Osteocyte (in vitro differentiated cells): ENCODE measurements at regions not wholly inside any gene's neighbourhood (a gene's known extent, or its start where the extent isn't known, plus 50 kb on each side); places are given as distances from the start of the nearest gene placed in this dataset.

Experiments used
- DNase-seq: peaks from one replicate; pipeline ENCODE4 v3.0.0; 2021; ENCODE audit warnings: mixed read lengths; ENCODE audit not compliant: unreplicated experiment; ENCODE audit errors: extremely low spot score
- H3K27ac Mint-ChIP-seq: one replicate; pipeline ENCODE4 v1.8.0; 2021; ENCODE audit warnings: mild to moderate bottlenecking, mixed read lengths; ENCODE audit not compliant: unreplicated experiment
- H3K27me3 Mint-ChIP-seq: one replicate; pipeline ENCODE4 v1.8.0; 2021; ENCODE audit warnings: mixed read lengths; ENCODE audit not compliant: unreplicated experiment
- H3K36me3 Mint-ChIP-seq: one replicate; pipeline ENCODE4 v1.8.0; 2021; ENCODE audit warnings: mixed read lengths; ENCODE audit not compliant: unreplicated experiment
- H3K4me1 Mint-ChIP-seq: one replicate; pipeline ENCODE4 v1.8.0; 2021; ENCODE audit warnings: mixed read lengths; ENCODE audit not compliant: unreplicated experiment
- H3K4me3 Mint-ChIP-seq: one replicate; pipeline ENCODE4 v1.8.0; 2021; ENCODE audit warnings: mild to moderate bottlenecking, moderate library complexity, mixed read lengths; ENCODE audit not compliant: unreplicated experiment
- H3K9me3 Mint-ChIP-seq: one replicate; pipeline ENCODE4 v1.8.0; 2021; ENCODE audit warnings: mixed read lengths; ENCODE audit not compliant: unreplicated experiment
- TF ChIP-seq, protein P1 (sequence below): fragments of 200-600 bp; sonication (generic); IDR thresholded peaks from 2 replicates; pipeline ENCODE4 v1.5.0; 2021; ENCODE audit warnings: antibody characterized with exemption, mild to moderate bottlenecking, moderate library complexity

DNA sequence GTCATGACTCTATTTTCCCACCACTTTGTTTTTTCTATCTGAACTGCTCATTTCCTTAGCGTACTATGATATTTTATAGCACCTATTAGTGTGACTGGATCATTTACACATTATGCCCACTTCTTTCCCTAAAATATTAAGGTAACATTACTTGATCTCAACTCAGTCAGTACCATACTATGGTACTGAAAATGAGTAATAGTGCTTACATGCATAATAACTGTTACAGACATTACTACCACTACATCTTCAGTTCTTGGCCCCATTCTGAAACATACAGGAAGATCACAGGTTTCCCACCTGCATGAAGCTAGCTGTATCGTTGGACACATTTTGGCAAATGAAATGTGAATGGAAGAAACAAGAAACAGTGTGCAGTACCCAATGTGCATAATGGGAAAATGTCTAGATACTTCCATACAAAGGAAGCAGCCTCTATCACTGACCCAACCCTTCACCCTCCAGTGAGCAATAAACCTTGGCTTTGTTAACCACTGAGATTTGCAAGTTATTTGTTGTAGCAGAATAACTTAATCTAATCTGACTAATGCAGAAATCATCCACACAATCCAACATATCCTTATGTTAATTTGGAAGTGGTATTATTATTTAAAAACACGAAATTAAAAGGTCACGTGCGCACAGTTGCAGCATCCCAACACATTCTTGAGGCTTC is 108.6 kb upstream of the DOK5 start:
- no peaks in the 10 kb centered on the region for H3K9me3 Mint-ChIP-seq
- no peak for DNase-seq
- no peak overlapping the region for H3K4me3 Mint-ChIP-seq
- no peak overlapping the region for H3K27ac Mint-ChIP-seq
- H3K36me3 Mint-ChIP-seq: no peaks in the 10 kb centered on the region
- H3K27me3 Mint-ChIP-seq: peaks cover 44% of the 10 kb centered on the region
- TF ChIP-seq, protein P1, sequence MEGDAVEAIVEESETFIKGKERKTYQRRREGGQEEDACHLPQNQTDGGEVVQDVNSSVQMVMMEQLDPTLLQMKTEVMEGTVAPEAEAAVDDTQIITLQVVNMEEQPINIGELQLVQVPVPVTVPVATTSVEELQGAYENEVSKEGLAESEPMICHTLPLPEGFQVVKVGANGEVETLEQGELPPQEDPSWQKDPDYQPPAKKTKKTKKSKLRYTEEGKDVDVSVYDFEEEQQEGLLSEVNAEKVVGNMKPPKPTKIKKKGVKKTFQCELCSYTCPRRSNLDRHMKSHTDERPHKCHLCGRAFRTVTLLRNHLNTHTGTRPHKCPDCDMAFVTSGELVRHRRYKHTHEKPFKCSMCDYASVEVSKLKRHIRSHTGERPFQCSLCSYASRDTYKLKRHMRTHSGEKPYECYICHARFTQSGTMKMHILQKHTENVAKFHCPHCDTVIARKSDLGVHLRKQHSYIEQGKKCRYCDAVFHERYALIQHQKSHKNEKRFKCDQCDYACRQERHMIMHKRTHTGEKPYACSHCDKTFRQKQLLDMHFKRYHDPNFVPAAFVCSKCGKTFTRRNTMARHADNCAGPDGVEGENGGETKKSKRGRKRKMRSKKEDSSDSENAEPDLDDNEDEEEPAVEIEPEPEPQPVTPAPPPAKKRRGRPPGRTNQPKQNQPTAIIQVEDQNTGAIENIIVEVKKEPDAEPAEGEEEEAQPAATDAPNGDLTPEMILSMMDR: no peak
- no peaks in the 10 kb centered on the region for H3K4me1 Mint-ChIP-seq

DNA sequence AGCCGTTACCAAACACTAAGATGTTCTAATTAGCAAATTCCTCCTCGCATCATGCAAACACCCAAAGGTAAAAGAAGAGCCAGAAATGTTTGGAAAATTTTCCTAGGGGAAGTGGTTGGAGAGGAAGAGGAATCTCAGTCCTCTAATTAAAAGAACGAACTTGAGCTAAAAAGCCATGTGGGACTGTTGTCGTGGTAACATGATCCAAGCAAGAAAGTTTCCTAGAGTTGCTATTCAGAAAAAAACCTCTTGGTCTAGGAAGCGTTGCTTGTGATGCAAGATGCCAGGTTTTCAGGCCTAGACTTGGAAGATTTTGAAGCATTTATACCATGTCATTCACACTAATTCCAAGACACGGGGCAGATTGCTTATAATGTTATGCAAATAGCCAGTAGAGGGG is 106.8 kb upstream of the DOK5 start:
- no peak for DNase-seq
- H3K36me3 Mint-ChIP-seq: no peaks in the 10 kb centered on the region
- TF ChIP-seq, protein P1: no peak
- no peak overlapping the region for H3K27ac Mint-ChIP-seq
- no peaks in the 10 kb centered on the region for H3K4me1 Mint-ChIP-seq
- H3K4me3 Mint-ChIP-seq: no peak overlapping the region
- H3K27me3 Mint-ChIP-seq: peaks cover 61% of the 10 kb centered on the region
- no peaks in the 10 kb centered on the region for H3K9me3 Mint-ChIP-seq

DNA sequence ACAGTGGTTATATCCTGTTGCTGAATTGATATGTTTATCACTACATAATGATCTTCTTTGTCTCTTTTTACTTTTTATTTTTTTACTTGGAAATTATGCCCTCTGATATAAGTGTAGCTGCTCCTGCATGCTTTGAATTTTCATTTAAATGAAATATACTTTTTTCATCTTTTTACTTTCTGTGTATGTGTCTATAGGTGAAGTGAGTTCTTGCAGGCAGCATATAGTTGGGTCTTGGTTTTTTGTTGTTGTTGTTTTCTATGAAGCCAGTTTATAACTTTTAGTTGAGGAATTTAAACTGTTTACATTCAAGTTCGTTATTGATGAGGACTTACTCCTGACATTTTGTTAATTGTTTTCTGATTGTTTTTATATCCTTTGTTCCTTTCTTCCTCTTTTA is 103.1 kb upstream of the DOK5 start:
- Mint-ChIP-seq H3K9me3 (no peaks in the 10 kb centered on the region), H3K36me3 (no peaks in the 10 kb centered on the region), H3K27ac (no peak overlapping the region), H3K4me1 (no peaks in the 10 kb centered on the region), H3K4me3 (no peak overlapping the region), H3K27me3 (peaks cover 43% of the 10 kb centered on the region)
- DNase-seq: no peak
- TF ChIP-seq, protein P1: no peak

DNA sequence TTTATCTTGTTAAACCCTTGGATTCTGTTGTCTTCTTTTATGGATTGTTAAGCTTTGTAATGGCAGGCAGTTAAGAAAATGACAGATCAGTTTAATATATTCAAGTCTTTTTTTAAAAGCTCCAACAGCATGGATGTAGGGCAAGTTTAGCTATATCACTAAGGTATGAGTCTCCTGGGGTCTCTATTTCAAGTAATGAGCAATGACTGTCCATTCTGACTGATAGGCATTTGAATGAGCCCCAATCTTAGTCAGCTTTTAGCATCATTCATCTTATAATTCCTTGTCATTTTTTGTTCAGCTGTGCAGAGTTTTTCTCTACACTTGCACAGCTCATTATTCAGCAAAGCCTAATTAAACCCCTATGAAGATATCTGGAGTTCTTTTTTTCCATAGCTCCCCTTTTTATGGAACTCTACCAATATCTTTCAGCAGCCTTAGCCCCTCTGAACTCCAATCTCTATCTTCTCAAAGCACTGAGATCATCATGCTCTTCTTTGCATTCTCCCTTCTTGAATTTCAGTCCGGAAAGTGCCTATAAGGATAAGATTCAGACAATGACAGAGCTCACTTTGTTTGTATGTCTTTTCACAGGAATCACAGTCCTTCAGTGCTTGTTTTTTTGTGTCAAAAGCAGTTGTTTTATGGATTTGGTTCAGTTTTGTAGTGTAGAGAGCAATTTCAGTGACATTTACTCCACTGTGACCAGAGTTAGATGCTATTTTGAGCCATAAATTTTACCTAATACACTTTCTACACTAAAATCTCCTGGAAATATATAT is 97.2 kb upstream of the DOK5 start:
- no peak for DNase-seq
- no peak overlapping the region for H3K27ac Mint-ChIP-seq
- no peaks in the 10 kb centered on the region for H3K4me1 Mint-ChIP-seq
- no peak overlapping the region for H3K4me3 Mint-ChIP-seq
- TF ChIP-seq, protein P1: no peak
- no peaks in the 10 kb centered on the region for H3K36me3 Mint-ChIP-seq
- peaks cover 32% of the 10 kb centered on the region for H3K27me3 Mint-ChIP-seq
- H3K9me3 Mint-ChIP-seq: no peaks in the 10 kb centered on the region

DNA sequence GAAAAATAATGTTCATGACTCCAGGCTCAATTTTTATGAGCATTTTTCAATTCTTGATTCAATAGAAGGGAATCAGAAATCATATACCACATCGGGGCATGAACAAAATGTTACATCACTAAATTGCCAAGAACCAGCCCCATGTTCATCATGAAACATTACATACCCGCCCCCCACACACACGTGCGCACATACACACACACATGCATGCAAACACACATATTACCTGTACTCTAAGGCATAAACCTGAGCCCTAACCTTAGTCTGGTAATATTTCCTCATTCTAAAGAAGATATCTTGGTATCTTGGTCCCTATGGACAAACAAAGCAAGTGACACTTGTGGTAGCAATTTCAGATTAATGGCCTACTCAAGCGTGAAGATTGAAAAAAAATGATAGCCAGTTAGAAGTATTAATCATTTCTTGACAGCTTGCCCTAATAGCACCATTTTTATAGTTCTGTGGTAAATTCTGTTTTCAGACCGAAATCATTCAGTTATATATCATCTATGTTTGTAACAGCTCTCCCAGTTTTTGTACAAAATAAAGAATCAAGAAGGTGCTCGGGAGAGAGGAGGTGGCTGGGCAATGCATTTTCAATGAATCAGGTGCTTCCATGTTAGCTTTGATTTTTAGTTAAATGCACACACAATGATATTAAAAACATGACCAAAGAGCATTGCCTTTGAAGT is 95.4 kb upstream of the DOK5 start:
- Mint-ChIP-seq H3K4me1 (no peaks in the 10 kb centered on the region), H3K27me3 (peaks cover 34% of the 10 kb centered on the region), H3K4me3 (no peak overlapping the region), H3K27ac (no peak overlapping the region), H3K9me3 (no peaks in the 10 kb centered on the region), H3K36me3 (no peaks in the 10 kb centered on the region)
- DNase-seq: no peak
- TF ChIP-seq, protein P1: no peak
